SK-N-SH treated with all-trans-retinoic acid at 6 μM for 48 hours (cell line): ENCODE measurements at regions not wholly inside any gene's neighbourhood (a gene's known extent, or its start where the extent isn't known, plus 50 kb on each side); places are given as distances from the start of the nearest gene placed in this dataset.

Source experiments
- ATAC-seq: fragments of 200-7000 bp; cut with Tn5 transposase; 3 replicates; pipeline ENCODE4 v1.9.1; 2020; ENCODE audit warnings: mild to moderate bottlenecking, moderate library complexity
- ARNTL ChIP-seq: fragments of 450-650 bp; formaldehyde crosslinking; IDR thresholded peaks from 2 replicates; pipeline ENCODE4 v1.5.0; 2020; ENCODE audit warnings: low read depth, mild to moderate bottlenecking, moderate library complexity, borderline replicate concordance
- BACH2 ChIP-seq: fragments of 250-450 bp; sonication (Bioruptor Pico); IDR thresholded peaks from 2 replicates; pipeline ENCODE4 v1.9.0; 2021; ENCODE audit warnings: mild to moderate bottlenecking, borderline replicate concordance
- ESRRG ChIP-seq: fragments of 250-450 bp; sonication (Bioruptor Pico); IDR thresholded peaks from 2 replicates; pipeline ENCODE4 v1.6.1; 2021; ENCODE audit warnings: mild to moderate bottlenecking
- GLIS3 ChIP-seq: fragments of 250-450 bp; sonication (Bioruptor Pico); IDR thresholded peaks from 2 replicates; pipeline ENCODE4 v1.5.0; 2020; ENCODE audit warnings: mild to moderate bottlenecking, moderate library complexity
- ISL1 ChIP-seq: fragments of 250-450 bp; sonication (Bioruptor Pico); IDR thresholded peaks from 2 replicates; pipeline ENCODE4 v2.1.2; 2022; ENCODE audit warnings: mild to moderate bottlenecking, moderate library complexity
- PATZ1 ChIP-seq: fragments of 250-450 bp; sonication (Bioruptor Pico); IDR thresholded peaks from 2 replicates; pipeline ENCODE4 v1.8.0; 2020; ENCODE audit warnings: mild to moderate bottlenecking, moderate library complexity, borderline replicate concordance
- PPARA ChIP-seq: fragments of 250-450 bp; sonication (Bioruptor Pico); IDR thresholded peaks from 2 replicates; pipeline ENCODE4 v1.5.0; 2020; ENCODE audit warnings: mild to moderate bottlenecking, borderline replicate concordance
- SNAI2 ChIP-seq: fragments of 250-450 bp; sonication (Bioruptor Pico); IDR thresholded peaks from 2 replicates; pipeline ENCODE4 v1.5.0; 2020; ENCODE audit warnings: mild to moderate bottlenecking, moderate library complexity
- TCF4 ChIP-seq: fragments of 250-450 bp; sonication (Bioruptor Pico); IDR thresholded peaks from 2 replicates; pipeline ENCODE4 v1.8.0; 2021; ENCODE audit warnings: mild to moderate bottlenecking, moderate library complexity, borderline replicate concordance
- TOX ChIP-seq: fragments of 250-450 bp; sonication (Bioruptor Pico); IDR thresholded peaks from 2 replicates; pipeline ENCODE4 v1.8.0; 2021; ENCODE audit warnings: mild to moderate bottlenecking, moderate library complexity, borderline replicate concordance
- TSHZ2 ChIP-seq: fragments of 250-450 bp; sonication (Bioruptor Pico); IDR thresholded peaks from 2 replicates; pipeline ENCODE4 v1.5.0; 2020; ENCODE audit warnings: mild to moderate bottlenecking, moderate library complexity
- ZC3H10 ChIP-seq: fragments of 250-450 bp; sonication (Bioruptor Pico); IDR thresholded peaks from 2 replicates; pipeline ENCODE4 v1.5.1; 2021; ENCODE audit warnings: mild to moderate bottlenecking, moderate library complexity
- ZFP3 ChIP-seq: fragments of 250-450 bp; sonication (Bioruptor Pico); IDR thresholded peaks from 2 replicates; pipeline ENCODE4 v1.5.0; 2020; ENCODE audit warnings: mild to moderate bottlenecking, moderate library complexity
- ZFP30 ChIP-seq: fragments of 450-650 bp; formaldehyde crosslinking; IDR thresholded peaks from 2 replicates; pipeline ENCODE4 v1.5.0; 2022; ENCODE audit warnings: mild to moderate bottlenecking, moderate library complexity
- ZNF565 ChIP-seq: fragments of 450-650 bp; formaldehyde crosslinking; conservative IDR thresholded peaks from 2 replicates; pipeline ENCODE4 v1.5.0; 2020; ENCODE audit warnings: low read depth, mild to moderate bottlenecking, moderate library complexity
- ZNF70 ChIP-seq: fragments of 450-650 bp; formaldehyde crosslinking; IDR thresholded peaks from 2 replicates; pipeline ENCODE4 v1.5.0; 2020; ENCODE audit warnings: mild to moderate bottlenecking, moderate library complexity
- ZNF8 ChIP-seq: fragments of 450-650 bp; formaldehyde crosslinking; IDR thresholded peaks from 2 replicates; pipeline ENCODE4 v1.5.0; 2020; ENCODE audit warnings: mild to moderate bottlenecking, moderate library complexity
- TF ChIP-seq, protein P1 (sequence below): fragments of 250-450 bp; sonication (Bioruptor Pico); IDR thresholded peaks from 2 replicates; pipeline ENCODE4 v1.5.1; 2020; ENCODE audit warnings: low read depth, mild to moderate bottlenecking, moderate library complexity

DNA sequence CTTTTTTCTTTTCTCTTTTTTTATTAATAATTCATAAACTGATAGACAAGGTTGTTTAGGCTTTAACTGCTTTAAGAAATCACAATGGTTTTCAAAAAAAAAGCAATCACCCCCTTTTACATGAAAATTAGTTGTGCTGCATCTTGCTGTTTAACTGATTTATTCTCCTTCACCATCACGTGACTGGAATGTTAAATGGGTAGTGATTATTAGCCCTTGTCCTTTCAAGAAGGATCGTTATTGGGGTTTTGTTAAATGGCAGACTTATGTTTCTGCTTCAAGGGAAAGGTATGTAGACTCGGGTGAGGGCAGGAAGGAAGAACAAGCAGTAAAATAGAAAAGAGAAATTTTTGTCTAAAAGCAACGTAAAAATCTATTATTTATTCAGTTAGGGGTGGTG, 175.6 kb upstream of the TLE4 start:
- no peak for ATAC-seq
- TF ChIP-seq, protein P1, sequence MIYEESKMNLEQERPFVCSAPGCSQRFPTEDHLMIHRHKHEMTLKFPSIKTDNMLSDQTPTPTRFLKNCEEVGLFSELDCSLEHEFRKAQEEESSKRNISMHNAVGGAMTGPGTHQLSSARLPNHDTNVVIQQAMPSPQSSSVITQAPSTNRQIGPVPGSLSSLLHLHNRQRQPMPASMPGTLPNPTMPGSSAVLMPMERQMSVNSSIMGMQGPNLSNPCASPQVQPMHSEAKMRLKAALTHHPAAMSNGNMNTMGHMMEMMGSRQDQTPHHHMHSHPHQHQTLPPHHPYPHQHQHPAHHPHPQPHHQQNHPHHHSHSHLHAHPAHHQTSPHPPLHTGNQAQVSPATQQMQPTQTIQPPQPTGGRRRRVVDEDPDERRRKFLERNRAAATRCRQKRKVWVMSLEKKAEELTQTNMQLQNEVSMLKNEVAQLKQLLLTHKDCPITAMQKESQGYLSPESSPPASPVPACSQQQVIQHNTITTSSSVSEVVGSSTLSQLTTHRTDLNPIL (CRISPR knock-in tag), result no peak
- TF ChIP-seq ARNTL (CRISPR knock-in tag) (no peak), SNAI2 (CRISPR knock-in tag) (no peak), ZNF565 (CRISPR knock-in tag) (no peak), TCF4 (CRISPR knock-in tag) (no peak)
- TF ChIP-seq, all 23 proteins: peak for 0

DNA sequence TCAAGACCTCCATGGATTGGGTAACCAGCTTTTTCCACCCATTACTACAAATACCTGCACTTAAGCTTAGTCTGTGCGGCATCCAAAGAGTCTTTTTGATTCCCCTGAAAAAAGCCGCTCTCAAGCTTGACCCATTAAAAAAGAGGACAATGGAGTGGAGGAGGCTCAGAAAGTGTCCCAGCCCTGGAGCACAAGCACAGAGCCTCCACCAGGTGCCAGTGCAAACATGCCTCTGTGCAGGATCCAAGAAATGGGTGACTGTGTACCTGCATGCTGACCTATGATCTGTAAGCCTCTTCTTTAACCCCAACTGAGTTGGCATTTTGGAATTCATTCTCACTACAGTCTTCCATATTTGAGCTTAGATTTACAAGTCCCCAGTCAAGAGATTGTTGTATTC, 168.3 kb upstream of the TLE4 start:
- ATAC-seq, result no peak
- TF ChIP-seq ZNF8 (CRISPR knock-in tag) (no peak), PATZ1 (CRISPR knock-in tag) (no peak), ISL1 (CRISPR knock-in tag) (no peak), ZC3H10 (CRISPR knock-in tag) (no peak), TSHZ2 (CRISPR knock-in tag) (no peak), BACH2 (CRISPR knock-in tag) (no peak), ZFP3 (no peak), ZNF70 (no peak), TOX (no peak)

- ATAC-seq, result no peak
- TF ChIP-seq ESRRG (CRISPR knock-in tag), result no peak
- TF ChIP-seq PPARA (CRISPR knock-in tag), result no peak
- no peak for TF ChIP-seq TSHZ2 (CRISPR knock-in tag)
- TF ChIP-seq, protein P1 (CRISPR knock-in tag), result no peak
- TF ChIP-seq PATZ1 (CRISPR knock-in tag), result no peak
Measured at GRCh38 chr9:79408200-79408599, 163.6 kb upstream of the TLE4 start.

DNA sequence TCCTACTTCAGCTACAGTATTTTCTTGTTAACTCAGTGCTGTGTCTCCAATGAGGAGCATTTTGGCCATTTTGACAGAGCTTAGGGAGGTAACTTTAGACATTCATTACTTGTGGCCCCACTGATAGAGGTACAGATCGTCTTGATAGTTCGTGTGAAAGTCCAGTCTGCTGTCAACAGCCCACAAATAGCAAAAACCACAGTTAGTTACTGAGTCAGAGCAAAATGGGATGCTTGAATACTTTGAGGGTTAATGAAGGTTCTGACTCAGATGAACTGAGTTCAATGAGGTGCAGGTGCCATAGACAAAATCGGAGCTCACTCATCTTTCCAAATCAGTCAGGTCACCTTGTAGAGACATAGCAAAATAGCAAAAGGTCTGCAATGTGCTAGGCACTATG, 163.1 kb upstream of the TLE4 start:
- ATAC-seq, result no peak
- no peak for TF ChIP-seq PATZ1 (CRISPR knock-in tag)
- no peak for TF ChIP-seq ARNTL (CRISPR knock-in tag)
- no peak for TF ChIP-seq GLIS3 (CRISPR knock-in tag)
- no peak for TF ChIP-seq TSHZ2 (CRISPR knock-in tag)
- TF ChIP-seq ZFP30, result no peak
- TF ChIP-seq SNAI2 (CRISPR knock-in tag), result no peak
